ENCODE measurements at regions not wholly inside any gene's neighbourhood (a gene's known extent, or its start where the extent isn't known, plus 50 kb on each side); places are given as distances from the start of the nearest gene placed in this dataset.

GRCh38 chr2:226447338-226448300 lies 352.0 kb downstream of the IRS1 start:
- DNase-seq (no peak), ATAC-seq (no peak)
- no peaks in the 10 kb centered on the region for H3K27me3 ChIP-seq (ENCODE audit: control insufficient read depth, insufficient read depth)
- H3K4me1 ChIP-seq (ENCODE audit: control insufficient read depth, insufficient read depth, low read length), result peaks cover 2% of the 10 kb centered on the region
- no peaks in the 10 kb centered on the region for H3K9me3 ChIP-seq (ENCODE audit: control insufficient read depth, low read length)
- H3K27ac ChIP-seq (ENCODE audit: low read length), result no peak overlapping the region
- WGBS, result 72% methylated on average over 5 of the region's 5 CpGs
- intact Hi-C loops (cut with DNase I), result loop anchor here in 1 of 4 donors (10.0 kb wide), 1 partner anchor 347 kb away; the partner anchor contains the start of gene IRS1
- no peak overlapping the region for H3K4me3 ChIP-seq (ENCODE audit: low read length)

- Histone ChIP-seq H3K27ac (ENCODE audit: low read length) (peak overlapping the region; percentile 78), H3K27me3 (ENCODE audit: control insufficient read depth, insufficient read depth) (no peaks in the 10 kb centered on the region), H3K4me3 (ENCODE audit: low read length) (no peak overlapping the region), H3K9me3 (ENCODE audit: control insufficient read depth, low read length) (no peaks in the 10 kb centered on the region), H3K4me1 (ENCODE audit: control insufficient read depth, insufficient read depth, low read length) (peaks cover 2% of the 10 kb centered on the region)
- 18% methylated on average over 3 of the region's 3 CpGs for WGBS
- intact Hi-C loops (cut with DNase I), result loop anchor here in 1 of 4 donors (10.0 kb wide), 1 partner anchor 348 kb away; the partner anchor contains the start of gene IRS1
- ATAC-seq (peak; percentile 56 to 75), DNase-seq (no peak)
Measured at GRCh38 chr2:226446406-226447001, 353.1 kb downstream of the IRS1 start.

- Histone ChIP-seq H3K4me1 (ENCODE audit: control insufficient read depth, insufficient read depth, low read length) (peaks cover 2% of the 10 kb centered on the region), H3K27ac (ENCODE audit: low read length) (no peak overlapping the region), H3K9me3 (ENCODE audit: control insufficient read depth, low read length) (no peaks in the 10 kb centered on the region), H3K27me3 (ENCODE audit: control insufficient read depth, insufficient read depth) (no peaks in the 10 kb centered on the region), H3K4me3 (ENCODE audit: low read length) (no peak overlapping the region)
- 86% methylated on average over 5 of the region's 5 CpGs for WGBS
- ATAC-seq (no peak), DNase-seq (no peak)
- intact Hi-C loops (cut with DNase I), result loop anchor here in 1 of 4 donors (10.0 kb wide), 1 partner anchor 349 kb away; the partner anchor contains the start of gene IRS1
Measured at GRCh38 chr2:226445216-226445861, 354.3 kb downstream of the IRS1 start.

GRCh38 chr2:226443112-226443511 lies 356.5 kb downstream of the IRS1 start:
- Histone ChIP-seq H3K27me3 (ENCODE audit: control insufficient read depth, insufficient read depth) (no peaks in the 10 kb centered on the region), H3K9me3 (ENCODE audit: control insufficient read depth, low read length) (no peaks in the 10 kb centered on the region), H3K4me3 (ENCODE audit: low read length) (no peak overlapping the region), H3K27ac (ENCODE audit: low read length) (no peak overlapping the region), H3K4me1 (ENCODE audit: control insufficient read depth, insufficient read depth, low read length) (peaks cover 2% of the 10 kb centered on the region)
- ATAC-seq, result no peak
- no peak for DNase-seq
- intact Hi-C loops (cut with DNase I), result loop anchor here in 1 of 4 donors (10.0 kb wide), 1 partner anchor 352 kb away; the partner anchor contains the start of gene IRS1
- WGBS, result 69% methylated on average over 5 of the region's 5 CpGs

- WGBS, result 47% methylated on average over 3 of the region's 3 CpGs
- Histone ChIP-seq H3K4me1 (ENCODE audit: control insufficient read depth, insufficient read depth, low read length) (no peaks in the 10 kb centered on the region), H3K27ac (ENCODE audit: low read length) (no peak overlapping the region), H3K4me3 (ENCODE audit: low read length) (no peak overlapping the region), H3K27me3 (ENCODE audit: control insufficient read depth, insufficient read depth) (no peaks in the 10 kb centered on the region), H3K9me3 (ENCODE audit: control insufficient read depth, low read length) (no peaks in the 10 kb centered on the region)
- DNase-seq, result no peak
- peak in 1 of 2 donors; percentile 76 for ATAC-seq
- intact Hi-C loops (cut with DNase I), result loop anchor here in 1 of 4 donors (10.0 kb wide), 1 partner anchor 354 kb away; the partner anchor contains the start of gene IRS1
Measured at GRCh38 chr2:226440127-226440918, 359.3 kb downstream of the IRS1 start.

GRCh38 chr2:226439337-226439736 lies 360.3 kb downstream of the IRS1 start:
- H3K27ac ChIP-seq (ENCODE audit: low read length), result no peak overlapping the region
- DNase-seq (no peak), ATAC-seq (no peak)
- no peak overlapping the region for H3K4me3 ChIP-seq (ENCODE audit: low read length)
- no peaks in the 10 kb centered on the region for H3K9me3 ChIP-seq (ENCODE audit: control insufficient read depth, low read length)
- WGBS, result 79% methylated on average over 6 of the region's 6 CpGs
- intact Hi-C loops (cut with DNase I), result no loop called here
- H3K27me3 ChIP-seq (ENCODE audit: control insufficient read depth, insufficient read depth), result no peaks in the 10 kb centered on the region
- no peaks in the 10 kb centered on the region for H3K4me1 ChIP-seq (ENCODE audit: control insufficient read depth, insufficient read depth, low read length)

- Histone ChIP-seq H3K9me3 (ENCODE audit: control insufficient read depth, low read length) (no peaks in the 10 kb centered on the region), H3K4me1 (ENCODE audit: control insufficient read depth, insufficient read depth, low read length) (no peaks in the 10 kb centered on the region), H3K27me3 (ENCODE audit: control insufficient read depth, insufficient read depth) (no peaks in the 10 kb centered on the region), H3K27ac (ENCODE audit: low read length) (no peak overlapping the region), H3K4me3 (ENCODE audit: low read length) (no peak overlapping the region)
- ATAC-seq, result peak; percentile 51 to 59
- intact Hi-C loops (cut with DNase I), result no loop called here
- WGBS, result 50% methylated on average over 5 of the region's 5 CpGs
- no peak for DNase-seq
Measured at GRCh38 chr2:226435146-226435545, 364.5 kb downstream of the IRS1 start.

GRCh38 chr2:226434702-226435101 lies 364.9 kb downstream of the IRS1 start:
- no peak for ATAC-seq
- no peak for DNase-seq
- intact Hi-C loops (cut with DNase I), result no loop called here
- 51% methylated on average over 5 of the region's 5 CpGs for WGBS
- H3K4me1 ChIP-seq (ENCODE audit: control insufficient read depth, insufficient read depth, low read length), result no peaks in the 10 kb centered on the region
- no peaks in the 10 kb centered on the region for H3K9me3 ChIP-seq (ENCODE audit: control insufficient read depth, low read length)
- H3K27me3 ChIP-seq (ENCODE audit: control insufficient read depth, insufficient read depth), result no peaks in the 10 kb centered on the region
- no peak overlapping the region for H3K27ac ChIP-seq (ENCODE audit: low read length)
- no peak overlapping the region for H3K4me3 ChIP-seq (ENCODE audit: low read length)

GRCh38 chr2:226431288-226431948 lies 368.2 kb downstream of the IRS1 start:
- no peaks in the 10 kb centered on the region for H3K4me1 ChIP-seq (ENCODE audit: control insufficient read depth, insufficient read depth, low read length)
- intact Hi-C loops (cut with DNase I), result no loop called here
- no peaks in the 10 kb centered on the region for H3K9me3 ChIP-seq (ENCODE audit: control insufficient read depth, low read length)
- H3K4me3 ChIP-seq (ENCODE audit: low read length), result no peak overlapping the region
- no peak overlapping the region for H3K27ac ChIP-seq (ENCODE audit: low read length)
- no peak for ATAC-seq
- no peaks in the 10 kb centered on the region for H3K27me3 ChIP-seq (ENCODE audit: control insufficient read depth, insufficient read depth)
- DNase-seq, result no peak
- WGBS, result 41% methylated on average over 2 of the region's 2 CpGs

- WGBS, result 79% methylated on average over 2 of the region's 2 CpGs
- H3K27ac ChIP-seq (ENCODE audit: low read length), result no peak overlapping the region
- intact Hi-C loops (cut with DNase I), result no loop called here
- H3K4me3 ChIP-seq (ENCODE audit: low read length), result no peak overlapping the region
- H3K9me3 ChIP-seq (ENCODE audit: control insufficient read depth, low read length), result no peaks in the 10 kb centered on the region
- no peak for DNase-seq
- ATAC-seq, result no peak
- no peaks in the 10 kb centered on the region for H3K4me1 ChIP-seq (ENCODE audit: control insufficient read depth, insufficient read depth, low read length)
- no peaks in the 10 kb centered on the region for H3K27me3 ChIP-seq (ENCODE audit: control insufficient read depth, insufficient read depth)
Measured at GRCh38 chr2:226429476-226429875, 370.1 kb downstream of the IRS1 start.
